ENCODE measurements at regions not wholly inside any gene's neighbourhood (a gene's known extent, or its start where the extent isn't known, plus 50 kb on each side); places are given as distances from the start of the nearest gene placed in this dataset.

GRCh38 chr6:859936-860335, 167.0 kb upstream of the EXOC2 start:
- ChIA-PET RAD21 (ENCODE audit: unreplicated experiment) (no interaction called here), CTCF (no interaction called here), SMC1A (ENCODE audit: uncharacterized antibody, unreplicated experiment) (no interaction called here), POLR2A (no interaction called here)
- no peak for TF ChIP-seq RCOR1 (conservative IDR thresholded peaks at IDR 0.05; ENCODE audit: low read depth, low read length)
- TF ChIP-seq, protein P1, sequence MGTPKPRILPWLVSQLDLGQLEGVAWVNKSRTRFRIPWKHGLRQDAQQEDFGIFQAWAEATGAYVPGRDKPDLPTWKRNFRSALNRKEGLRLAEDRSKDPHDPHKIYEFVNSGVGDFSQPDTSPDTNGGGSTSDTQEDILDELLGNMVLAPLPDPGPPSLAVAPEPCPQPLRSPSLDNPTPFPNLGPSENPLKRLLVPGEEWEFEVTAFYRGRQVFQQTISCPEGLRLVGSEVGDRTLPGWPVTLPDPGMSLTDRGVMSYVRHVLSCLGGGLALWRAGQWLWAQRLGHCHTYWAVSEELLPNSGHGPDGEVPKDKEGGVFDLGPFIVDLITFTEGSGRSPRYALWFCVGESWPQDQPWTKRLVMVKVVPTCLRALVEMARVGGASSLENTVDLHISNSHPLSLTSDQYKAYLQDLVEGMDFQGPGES (IDR thresholded peaks at IDR 0.05): no peak
- TF ChIP-seq WRNIP1 (IDR thresholded peaks at IDR 0.05; ENCODE audit: borderline replicate concordance, low read depth, low read length): no peak
- TF ChIP-seq, protein P2, sequence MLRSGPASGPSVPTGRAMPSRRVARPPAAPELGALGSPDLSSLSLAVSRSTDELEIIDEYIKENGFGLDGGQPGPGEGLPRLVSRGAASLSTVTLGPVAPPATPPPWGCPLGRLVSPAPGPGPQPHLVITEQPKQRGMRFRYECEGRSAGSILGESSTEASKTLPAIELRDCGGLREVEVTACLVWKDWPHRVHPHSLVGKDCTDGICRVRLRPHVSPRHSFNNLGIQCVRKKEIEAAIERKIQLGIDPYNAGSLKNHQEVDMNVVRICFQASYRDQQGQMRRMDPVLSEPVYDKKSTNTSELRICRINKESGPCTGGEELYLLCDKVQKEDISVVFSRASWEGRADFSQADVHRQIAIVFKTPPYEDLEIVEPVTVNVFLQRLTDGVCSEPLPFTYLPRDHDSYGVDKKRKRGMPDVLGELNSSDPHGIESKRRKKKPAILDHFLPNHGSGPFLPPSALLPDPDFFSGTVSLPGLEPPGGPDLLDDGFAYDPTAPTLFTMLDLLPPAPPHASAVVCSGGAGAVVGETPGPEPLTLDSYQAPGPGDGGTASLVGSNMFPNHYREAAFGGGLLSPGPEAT (IDR thresholded peaks at IDR 0.05; ENCODE audit: low read depth): no peak
- TF ChIP-seq CBFB (IDR thresholded peaks at IDR 0.05; ENCODE audit: low read depth): no peak
- TF ChIP-seq SUPT20H (IDR thresholded peaks at IDR 0.05; ENCODE audit: borderline replicate concordance, control insufficient read depth, low read depth, low read length): no peak
- TF ChIP-seq RFX5 (IDR thresholded peaks at IDR 0.05; ENCODE audit: low read depth, low read length): no peak
- no peak for TF ChIP-seq ZNF274 (IDR thresholded peaks at IDR 0.05; ENCODE audit: insufficient read depth, insufficient read length)
- TF ChIP-seq RAD21 (IDR thresholded peaks at IDR 0.05; ENCODE audit: insufficient read depth, low read depth, low read length): no peak
- TF ChIP-seq POLR2A (IDR thresholded peaks at IDR 0.05; ENCODE audit: low read depth, low read length): no peak
- no peak for TF ChIP-seq ZZZ3 (IDR thresholded peaks at IDR 0.05; ENCODE audit: control insufficient read depth, insufficient read length, low read depth)
- no peak for TF ChIP-seq ZNF24 (IDR thresholded peaks at IDR 0.05)
- TF ChIP-seq POLR2AphosphoS5 (IDR thresholded peaks at IDR 0.05; ENCODE audit: low read length): no peak
- no peak for TF ChIP-seq KAT2A (conservative IDR thresholded peaks at IDR 0.05; ENCODE audit: control insufficient read depth, low read depth, low read length)
- no peak for TF ChIP-seq MTA2 (IDR thresholded peaks at IDR 0.05; ENCODE audit: low read depth)
- TF ChIP-seq, protein P3, sequence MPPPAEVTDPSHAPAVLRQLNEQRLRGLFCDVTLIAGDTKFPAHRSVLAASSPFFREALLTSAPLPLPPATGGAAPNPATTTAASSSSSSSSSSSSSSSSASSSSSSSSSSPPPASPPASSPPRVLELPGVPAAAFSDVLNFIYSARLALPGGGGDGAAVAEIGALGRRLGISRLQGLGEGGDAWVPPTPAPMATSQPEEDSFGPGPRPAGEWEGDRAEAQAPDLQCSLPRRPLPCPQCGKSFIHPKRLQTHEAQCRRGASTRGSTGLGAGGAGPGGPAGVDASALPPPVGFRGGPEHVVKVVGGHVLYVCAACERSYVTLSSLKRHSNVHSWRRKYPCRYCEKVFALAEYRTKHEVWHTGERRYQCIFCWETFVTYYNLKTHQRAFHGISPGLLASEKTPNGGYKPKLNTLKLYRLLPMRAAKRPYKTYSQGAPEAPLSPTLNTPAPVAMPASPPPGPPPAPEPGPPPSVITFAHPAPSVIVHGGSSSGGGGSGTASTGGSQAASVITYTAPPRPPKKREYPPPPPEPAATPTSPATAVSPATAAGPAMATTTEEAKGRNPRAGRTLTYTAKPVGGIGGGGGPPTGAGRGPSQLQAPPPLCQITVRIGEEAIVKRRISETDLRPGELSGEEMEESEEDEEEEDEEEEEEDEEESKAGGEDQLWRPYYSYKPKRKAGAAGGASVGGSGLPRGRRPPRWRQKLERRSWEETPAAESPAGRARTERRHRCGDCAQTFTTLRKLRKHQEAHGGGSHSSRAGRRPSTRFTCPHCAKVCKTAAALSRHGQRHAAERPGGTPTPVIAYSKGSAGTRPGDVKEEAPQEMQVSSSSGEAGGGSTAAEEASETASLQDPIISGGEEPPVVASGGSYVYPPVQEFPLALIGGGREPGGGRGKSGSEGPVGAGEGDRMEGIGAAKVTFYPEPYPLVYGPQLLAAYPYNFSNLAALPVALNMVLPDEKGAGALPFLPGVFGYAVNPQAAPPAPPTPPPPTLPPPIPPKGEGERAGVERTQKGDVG (CRISPR knock-in tag; IDR thresholded peaks at IDR 0.05): no peak
- TF ChIP-seq, protein P4, sequence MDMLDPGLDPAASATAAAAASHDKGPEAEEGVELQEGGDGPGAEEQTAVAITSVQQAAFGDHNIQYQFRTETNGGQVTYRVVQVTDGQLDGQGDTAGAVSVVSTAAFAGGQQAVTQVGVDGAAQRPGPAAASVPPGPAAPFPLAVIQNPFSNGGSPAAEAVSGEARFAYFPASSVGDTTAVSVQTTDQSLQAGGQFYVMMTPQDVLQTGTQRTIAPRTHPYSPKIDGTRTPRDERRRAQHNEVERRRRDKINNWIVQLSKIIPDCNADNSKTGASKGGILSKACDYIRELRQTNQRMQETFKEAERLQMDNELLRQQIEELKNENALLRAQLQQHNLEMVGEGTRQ (IDR thresholded peaks at IDR 0.05; ENCODE audit: borderline replicate concordance, low read depth, low read length): no peak
- Histone ChIP-seq H4K20me1 (ENCODE audit: control insufficient read depth, insufficient read depth) (no peaks in the 10 kb centered on the region), H3K4me3 (no peak overlapping the region), H3K36me3 (ENCODE audit: control insufficient read depth in 2 of 2, insufficient read depth in 2 of 2, low read length in 1 of 2) (no peaks in the 10 kb centered on the region), H3K9me3 (replicated peaks; ENCODE audit: control insufficient read depth, insufficient read depth, low read length) (no peaks in the 10 kb centered on the region), H3K79me2 (ENCODE audit: control insufficient read depth, insufficient read depth, low read length) (no peaks in the 10 kb centered on the region), H3K4me1 (ENCODE audit: control insufficient read depth, insufficient read depth, low read length) (no peaks in the 10 kb centered on the region), H2AFZ (ENCODE audit: control insufficient read depth, low read depth, low read length) (no peak overlapping the region), H3K9ac (ENCODE audit: control insufficient read depth, insufficient read depth, low read length) (no peak overlapping the region), H3K27ac (ENCODE audit: control insufficient read depth, insufficient read depth) (no peak overlapping the region), H3K4me2 (ENCODE audit: control insufficient read depth, insufficient read depth) (no peak overlapping the region), H3K27me3 (replicated peaks in 1 of 2; ENCODE audit: control insufficient read depth in 2 of 2, insufficient read depth in 2 of 2, low read length in 1 of 2) (peaks cover 0 to 2% of the 10 kb centered on the region in 2 experiments; a peak in 1 of 4 replicates)
- no peak for ATAC-seq
- 19% methylated on average over 4 of the region's 4 CpGs for WGBS (ENCODE audit: insufficient coverage, insufficient replicate concordance, low lambda C conversion rate, missing lambda C conversion rate)
- no peak for DNase-seq (ENCODE audit: low read depth, low spot score)
- intact Hi-C loops (cut with micrococcal nuclease; ENCODE audit: unreplicated experiment): no loop called here
- FAIRE-seq: no peak
- in situ Hi-C loops (cut with MboI): no loop called here
- no TSS peak for BruUV-seq (replicated peaks)

Measured in GM12878 (cell line).